Stimulated activated CD8-positive, alpha-beta memory T cell treated with anti-CD3 and anti-CD28 coated beads, Interleukin-4, amount 100 ng/mL, for 4 hours (primary cell): ENCODE measurements at regions not wholly inside any gene's neighbourhood (a gene's known extent, or its start where the extent isn't known, plus 50 kb on each side); places are given as distances from the start of the nearest gene placed in this dataset.

Experiments
- DNase-seq, 2 donors: peaks; one replicate each; pipeline ENCODE4 v3.0.0-alpha.2; 2020; ENCODE audit warnings: low read depth in 2 of 2, low spot score in 1 of 2

DNA sequence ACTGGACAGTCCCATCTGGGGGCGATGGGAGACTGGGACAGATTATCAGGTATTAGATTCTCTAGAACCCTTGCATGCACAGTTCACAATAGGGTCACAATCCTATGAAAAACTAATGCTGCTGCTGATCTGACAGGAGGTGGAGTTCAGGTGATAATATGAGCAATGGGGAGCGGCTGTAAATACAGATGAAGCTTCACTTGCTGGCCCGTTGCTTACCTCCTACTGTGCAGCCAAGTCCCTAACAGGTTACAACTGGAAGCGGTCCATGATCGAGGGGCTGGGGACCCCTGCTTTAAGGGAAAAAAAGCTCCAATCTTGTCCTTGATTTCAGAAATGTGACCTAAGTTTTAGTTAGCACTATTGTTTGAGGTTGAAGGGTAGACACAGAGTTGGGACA, 175.2 kb downstream of the ZNF330 start:
- DNase-seq = no peak

DNA sequence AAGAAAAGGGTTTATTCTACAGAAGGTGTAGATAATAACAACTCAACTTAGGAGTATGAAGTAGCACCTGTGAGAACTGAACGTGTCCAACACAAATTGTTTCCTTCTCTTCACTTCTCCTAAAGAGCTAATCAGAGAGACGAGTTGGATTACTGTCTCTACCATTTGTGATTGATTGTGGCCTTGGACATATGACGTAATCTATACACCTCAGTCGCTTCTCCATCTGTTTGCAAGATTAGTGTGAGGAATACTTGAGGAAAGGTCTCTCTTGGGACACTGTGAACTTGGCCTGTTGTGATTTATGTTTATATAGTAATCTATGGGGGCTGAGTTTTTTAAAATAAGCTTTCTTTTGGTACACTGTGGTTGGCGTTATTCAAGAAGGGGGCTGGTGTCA, 182.0 kb downstream of the ZNF330 start:
- DNase-seq = no peak

DNA sequence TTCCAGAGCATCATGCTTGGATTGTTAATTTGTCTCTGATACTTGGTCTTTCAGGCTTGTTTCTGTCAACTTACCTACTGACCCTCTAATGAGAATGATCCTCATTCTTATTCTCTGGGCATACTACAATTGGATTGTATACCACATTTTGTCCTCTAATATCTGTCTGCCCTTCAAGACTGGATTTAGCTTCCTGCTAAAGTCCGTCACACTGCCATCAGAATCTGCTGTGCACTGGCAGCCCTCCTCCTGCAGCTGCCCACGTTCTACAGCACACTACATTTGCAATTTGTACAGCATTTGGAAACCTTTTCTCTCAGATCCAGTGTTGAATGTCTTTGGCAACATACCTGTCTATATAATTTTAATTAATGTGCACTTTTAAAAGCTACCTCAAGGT, 183.1 kb downstream of the ZNF330 start:
- DNase-seq = no peak

DNA sequence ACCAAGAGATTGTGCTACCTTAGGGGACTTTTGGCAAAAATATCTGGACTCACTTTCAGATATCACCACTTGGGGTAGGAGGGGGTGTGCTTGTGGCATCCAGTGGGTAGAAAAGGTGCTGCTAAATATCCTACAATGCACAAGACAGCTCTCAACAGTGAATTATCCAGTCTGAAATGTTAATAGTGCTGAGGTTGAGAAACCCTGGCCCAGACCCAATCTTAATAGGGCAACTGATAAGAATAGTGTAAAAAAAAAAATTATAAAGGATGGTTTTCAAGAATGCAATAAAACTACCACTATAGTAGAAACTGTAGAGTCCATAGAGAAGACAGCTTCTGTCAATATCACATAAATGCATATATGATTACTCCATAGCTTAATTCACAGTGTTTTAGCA, 185.5 kb downstream of the ZNF330 start:
- DNase-seq = no peak

DNA sequence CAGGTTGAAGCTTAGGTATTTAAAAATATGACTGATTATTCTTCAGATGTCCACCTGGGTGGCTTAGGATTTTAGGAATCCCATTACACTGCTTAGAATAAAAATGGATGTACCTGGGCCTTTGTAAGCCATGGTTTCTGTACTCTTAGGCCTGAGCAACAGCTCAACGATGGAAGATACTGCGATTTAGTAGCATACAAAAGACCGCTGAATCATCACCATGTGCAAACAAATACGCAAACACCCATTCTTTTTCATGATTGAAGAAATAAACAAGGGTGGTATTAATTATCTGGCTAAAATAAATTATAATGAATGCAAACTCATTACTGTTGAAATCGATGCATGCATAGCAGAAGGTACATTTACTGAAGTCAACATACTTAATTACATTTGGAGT, 188.9 kb downstream of the ZNF330 start:
- no peak for DNase-seq

DNA sequence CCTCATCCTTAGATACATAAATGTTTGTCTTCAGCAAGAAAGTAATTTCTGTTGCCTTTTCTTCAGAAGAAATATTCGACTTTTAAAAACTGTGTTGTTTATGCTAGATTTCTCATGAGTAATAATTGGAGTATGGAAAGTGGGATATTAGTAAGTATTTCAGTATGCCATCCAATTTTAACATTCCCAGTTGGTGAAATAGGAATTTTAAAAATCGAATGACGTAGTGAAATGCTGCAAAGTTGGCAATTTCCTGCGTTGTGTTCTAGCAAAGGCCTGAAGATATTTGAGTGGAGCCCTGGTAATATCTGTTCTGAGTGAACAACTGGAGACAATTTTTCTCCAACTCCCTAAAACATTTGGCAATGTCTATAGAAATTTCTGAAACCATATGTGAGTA, 190.1 kb downstream of the ZNF330 start:
- no peak for DNase-seq

DNA sequence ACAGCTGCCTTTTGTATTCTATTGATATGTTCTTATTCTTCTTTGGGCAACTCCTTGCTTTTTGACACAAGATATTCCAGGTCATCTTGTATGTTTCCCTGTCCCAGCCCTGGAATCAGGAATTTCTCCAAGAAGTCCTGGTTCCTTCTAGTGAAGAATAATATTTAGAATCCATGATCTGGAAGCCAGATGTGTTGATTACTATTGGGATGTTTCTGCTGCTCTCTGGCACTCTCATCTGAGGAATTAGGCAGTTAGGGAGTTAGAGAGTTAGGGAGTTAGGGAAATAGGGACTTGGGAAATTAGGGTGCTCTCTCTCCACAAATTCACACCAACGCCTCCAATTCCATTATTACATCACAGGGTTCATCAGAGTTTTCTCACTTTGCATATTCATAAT, 191.2 kb downstream of the ZNF330 start:
- no peak for DNase-seq

DNA sequence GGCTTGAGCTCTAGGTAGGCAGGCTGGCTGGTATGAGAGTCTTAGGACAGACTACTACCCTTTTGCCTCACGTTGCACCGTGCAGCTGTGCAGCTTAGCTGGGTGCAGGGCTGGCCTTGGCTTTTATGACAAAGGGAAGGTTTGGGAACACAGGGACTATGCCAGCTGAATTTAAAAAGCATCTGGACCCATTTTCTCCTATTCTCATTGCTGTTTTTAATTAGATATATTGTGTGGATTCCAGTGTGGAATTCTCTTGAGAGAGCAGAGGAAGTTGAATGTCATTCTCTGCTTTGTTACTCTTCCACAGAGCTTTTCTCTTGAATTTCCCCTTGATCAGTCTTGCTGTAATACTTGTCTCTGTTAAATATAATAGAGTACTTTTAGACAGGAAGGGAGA, 192.7 kb downstream of the ZNF330 start:
- no peak for DNase-seq

DNA sequence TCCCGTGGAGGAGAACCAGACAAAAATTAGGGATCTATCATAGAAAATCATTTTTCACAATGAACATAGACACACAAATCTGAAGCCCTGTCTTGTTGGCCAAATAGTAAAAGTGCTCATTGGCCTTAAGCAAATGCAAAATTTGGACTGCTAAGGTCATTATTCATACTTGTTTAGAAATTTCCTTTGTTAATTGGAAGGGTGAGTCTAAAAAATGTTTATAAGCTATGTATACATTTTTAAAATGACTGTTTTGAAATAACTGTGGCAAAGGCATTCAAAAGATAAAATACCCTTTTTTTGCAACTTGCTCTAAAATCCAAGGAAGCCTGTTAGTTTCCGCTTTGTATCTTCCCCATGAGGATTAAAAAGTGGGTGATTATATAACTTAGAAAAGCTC, 195.0 kb downstream of the ZNF330 start:
- DNase-seq = no peak

DNA sequence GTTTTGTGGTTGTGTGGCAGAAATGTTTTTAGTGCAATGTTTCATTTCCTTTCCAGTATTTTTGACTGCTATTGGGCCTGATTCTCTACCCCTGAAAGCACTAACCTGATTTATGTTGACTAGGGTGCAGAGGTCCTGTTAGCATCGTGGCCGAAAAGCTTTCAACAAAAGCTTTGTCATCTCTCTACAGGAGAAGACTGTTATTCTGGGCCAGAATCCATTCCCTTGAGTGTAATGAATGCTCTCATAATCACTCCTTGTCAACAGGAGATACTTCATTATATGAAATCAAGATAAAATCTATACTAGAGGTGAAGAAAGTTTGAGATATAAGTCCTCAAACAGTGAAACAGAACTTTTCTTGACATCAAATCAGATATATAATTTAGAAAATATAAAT, 195.5 kb downstream of the ZNF330 start:
- no peak for DNase-seq

DNA sequence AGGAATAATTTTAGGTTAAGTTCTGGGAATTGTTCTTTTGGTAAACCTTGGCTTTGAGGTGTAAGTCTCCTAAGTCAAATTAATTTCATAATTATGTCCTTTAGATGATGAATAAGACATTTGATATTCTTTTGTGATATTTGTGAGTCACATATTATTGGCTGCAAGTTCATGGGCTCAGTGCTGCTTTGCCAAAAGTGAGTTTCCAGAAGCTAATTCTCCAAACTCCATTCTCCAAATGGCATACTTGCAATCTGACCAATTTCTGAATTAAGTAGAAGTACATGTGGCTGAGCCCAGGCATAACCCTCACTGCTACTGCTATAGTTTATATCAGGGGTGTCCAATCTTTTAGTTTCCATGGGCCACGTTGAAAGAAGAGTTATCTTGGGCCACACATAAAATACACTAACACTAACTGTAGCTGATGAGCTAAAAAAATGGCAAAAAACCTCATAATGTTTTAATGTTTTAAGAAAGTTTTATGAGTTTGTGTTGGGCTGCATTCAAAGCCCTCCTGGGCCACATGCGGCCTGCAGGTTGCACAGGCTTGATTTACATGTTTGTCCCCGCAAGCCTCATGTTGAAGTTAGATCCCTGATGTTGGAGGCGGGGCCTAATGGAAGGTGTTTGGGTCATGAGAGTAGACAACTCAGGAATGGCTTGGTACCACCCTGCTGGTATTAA, 196.1 kb downstream of the ZNF330 start:
- no peak for DNase-seq

DNA sequence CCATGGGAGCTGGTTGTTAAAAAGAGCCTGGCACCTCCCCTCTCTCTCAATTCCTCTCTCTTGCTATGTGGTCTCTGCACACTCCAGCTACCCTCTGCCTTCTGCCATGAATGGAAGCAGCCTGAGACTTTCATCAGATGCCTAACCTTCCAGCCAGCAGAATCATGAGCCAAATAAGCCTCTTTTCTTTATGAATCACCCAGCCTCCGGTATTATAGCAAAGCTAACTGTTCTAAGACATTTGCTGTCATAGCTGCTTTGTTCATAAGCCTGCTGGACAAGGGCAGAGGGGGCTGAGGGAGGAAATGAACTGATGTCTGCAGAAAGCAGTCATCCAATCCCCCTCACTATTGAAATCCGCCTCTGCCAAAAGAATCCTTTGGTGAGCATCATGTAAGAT, 196.7 kb downstream of the ZNF330 start:
- DNase-seq = no peak

DNA sequence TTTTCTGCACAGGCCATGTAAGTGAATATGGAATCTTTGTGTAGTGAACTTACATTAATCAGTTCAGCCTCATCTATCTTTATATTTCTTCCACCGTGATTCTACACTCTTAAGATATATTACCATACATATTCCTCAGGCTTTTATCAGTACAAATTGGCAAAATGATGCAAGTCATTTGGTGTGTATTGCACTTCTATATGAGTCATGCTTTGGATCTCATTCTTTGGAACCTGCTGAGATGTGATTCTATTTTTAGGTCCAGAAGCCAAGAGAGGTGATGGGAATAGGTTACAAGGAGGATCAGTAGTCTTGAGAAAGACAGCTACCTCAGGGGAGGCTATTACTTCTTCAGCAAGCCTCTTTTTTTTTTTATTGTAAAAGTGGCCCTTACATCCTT, 204.4 kb downstream of the ZNF330 start:
- DNase-seq = no peak

DNA sequence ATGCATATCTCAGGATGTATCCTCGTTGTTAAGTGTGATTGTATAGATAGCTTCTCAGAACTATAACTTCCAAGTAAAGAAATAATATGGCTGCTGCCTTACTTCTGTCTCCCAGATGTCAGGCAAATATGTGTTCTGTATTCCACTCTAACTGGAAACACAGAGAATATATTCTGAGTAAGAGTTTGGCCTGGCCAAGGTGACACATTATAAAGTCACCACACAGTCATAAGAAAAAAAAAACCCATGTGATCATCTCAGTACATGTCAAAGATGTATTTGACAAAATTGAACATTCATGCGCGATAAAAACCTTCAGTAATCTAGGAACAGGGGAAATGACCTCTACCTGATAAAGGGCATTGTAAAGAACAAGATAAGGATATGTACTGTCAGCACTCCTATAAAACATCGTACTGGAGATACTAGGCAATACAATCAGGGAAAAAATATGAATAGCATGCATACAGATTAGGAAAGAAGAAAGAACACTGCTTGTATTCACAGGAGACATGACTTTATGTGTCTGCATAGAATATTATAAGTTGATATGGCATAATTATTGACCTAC, 207.1 kb downstream of the ZNF330 start:
- no peak for DNase-seq

DNA sequence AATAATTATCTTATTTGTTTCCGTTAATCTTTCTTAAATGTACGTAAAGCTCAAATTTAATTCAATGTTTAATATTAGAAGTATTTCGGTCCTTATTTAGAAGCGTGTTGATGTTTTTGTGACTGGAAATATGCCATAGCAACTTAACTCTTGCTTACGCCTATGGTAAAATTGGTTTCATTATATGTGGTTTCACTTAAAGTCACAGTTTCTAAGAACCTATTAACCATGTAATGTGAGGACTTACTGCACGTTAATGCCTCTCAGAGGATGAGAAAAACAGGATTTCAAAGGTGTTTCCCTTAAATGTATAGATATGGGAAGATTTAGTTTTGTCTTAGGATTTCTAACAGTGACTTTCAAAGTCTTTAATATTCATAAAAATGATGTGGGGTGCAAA, 206.4 kb upstream of the IL15 start:
- DNase-seq = no peak

DNA sequence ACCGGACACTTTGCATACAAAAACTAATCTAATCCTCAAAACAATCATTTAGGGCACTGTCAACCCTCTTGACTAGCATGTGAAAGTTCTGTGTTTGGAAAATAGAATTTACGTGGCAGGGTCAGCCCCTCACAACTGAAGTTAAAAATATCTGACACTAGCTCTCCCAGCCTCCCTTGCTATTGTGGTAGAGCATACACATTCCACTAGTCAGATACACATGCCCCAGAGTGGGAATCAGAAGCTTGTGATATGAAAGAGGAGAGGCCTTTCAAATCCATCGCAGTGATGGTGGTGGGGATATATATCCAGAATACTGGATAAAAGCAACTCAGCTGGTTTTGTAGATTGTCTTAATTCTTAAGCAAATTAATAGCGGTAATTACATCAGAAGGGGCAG, 205.7 kb upstream of the IL15 start:
- no peak for DNase-seq

DNA sequence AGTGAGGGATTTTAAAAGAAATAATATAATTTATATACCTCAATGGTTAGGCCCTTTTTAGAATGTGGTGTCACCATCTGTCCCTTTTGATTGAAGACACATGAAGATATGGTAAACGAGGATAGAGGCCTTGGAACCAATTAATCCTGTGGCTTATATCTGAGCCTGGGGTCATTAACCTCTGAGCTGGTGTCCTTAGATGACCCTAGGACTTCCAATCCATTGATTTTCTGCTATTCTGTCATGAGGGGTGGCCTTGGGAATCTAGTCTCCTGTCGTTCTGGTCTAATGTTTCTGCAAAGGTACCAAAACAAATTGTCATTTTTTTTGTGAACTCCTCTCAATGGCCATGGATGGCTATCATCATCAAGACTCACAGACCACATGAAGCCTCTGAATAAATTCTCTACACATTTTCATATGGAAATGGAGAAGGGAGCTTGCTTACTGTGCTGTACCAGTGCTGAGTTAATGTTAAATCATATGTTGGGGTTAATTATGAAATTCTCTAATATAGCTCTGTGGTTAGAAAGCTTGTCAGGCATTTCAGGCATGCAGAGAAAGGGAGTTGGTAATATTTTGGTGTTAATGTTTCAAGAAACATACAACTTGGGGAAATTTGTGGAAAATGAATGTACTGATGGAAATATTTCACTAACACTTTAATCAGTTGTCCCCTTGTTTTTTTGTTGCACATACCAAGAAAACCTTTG, 204.2 kb upstream of the IL15 start:
- DNase-seq = no peak

DNA sequence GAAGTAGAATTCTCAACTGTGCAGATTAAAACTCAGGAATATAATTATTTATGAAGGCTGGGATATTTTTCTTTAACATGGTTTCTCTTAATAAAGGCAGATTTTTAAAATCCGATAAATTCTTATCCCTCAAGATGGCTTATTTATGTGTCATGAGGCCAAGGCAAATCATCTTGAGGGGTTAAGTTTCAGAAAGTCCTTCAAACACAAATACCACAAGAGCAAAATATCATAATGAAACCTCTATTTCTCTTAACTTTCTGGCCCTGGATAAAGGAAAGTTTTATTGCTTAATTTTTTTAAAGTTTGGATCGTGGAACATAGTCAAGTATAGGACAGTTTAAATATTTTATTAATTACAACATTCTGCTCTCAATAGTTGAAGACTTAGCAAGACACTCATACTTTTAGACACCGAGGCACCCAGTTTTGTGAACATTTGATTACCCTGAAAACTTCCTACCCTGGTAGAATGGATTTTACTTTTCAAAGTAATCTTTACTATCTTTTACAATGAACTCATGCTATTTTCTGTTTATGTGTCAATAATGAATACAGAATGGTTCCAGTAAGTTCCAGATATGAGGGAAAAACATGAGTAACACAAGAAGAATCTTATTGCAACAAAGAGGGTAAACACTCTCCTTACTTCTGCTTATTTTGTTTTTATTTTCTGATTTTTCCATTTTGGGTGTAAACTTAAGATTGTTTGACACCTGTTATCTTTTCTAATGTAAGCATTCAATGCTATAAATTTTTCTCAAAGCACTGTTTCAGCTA, 200.7 kb upstream of the IL15 start:
- no peak for DNase-seq

DNA sequence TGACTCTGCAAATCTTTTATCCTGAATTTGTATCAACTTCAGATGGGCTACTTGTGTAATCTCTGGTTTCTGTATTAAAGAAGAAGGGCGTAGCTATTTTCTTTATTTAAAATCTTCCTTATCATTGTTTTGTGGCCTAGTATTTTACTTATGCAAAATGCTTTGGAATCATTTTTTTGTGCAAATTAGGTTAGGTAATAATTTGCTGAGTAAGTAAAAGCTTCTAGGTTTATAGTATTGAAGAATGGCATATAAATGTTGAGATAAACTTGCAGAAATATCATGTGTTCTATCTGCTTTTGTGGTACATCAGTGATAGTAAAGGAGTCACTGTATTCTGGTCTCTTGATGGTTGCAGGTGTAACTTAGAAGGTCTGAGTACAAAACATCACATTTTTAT, 197.2 kb upstream of the IL15 start:
- no peak for DNase-seq

DNA sequence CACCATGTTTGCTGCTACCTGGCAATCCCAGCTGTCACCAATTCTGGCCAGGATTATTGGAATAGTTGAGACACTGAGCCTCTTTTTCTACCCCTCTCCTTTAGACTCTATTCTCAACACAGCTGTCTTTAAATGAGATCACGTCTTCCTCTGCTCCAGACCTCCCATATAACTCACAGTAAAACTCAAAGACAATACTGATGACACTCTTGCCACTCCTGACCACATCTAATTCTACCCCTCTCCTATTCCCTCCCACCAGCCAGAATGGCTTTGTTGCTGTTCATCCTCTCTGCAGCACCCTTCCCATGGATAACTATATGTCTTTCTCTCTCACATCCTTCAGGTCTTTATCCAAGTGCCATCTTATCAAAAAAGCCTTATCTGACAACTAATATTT, 188.6 kb upstream of the IL15 start:
- DNase-seq = no peak

DNA sequence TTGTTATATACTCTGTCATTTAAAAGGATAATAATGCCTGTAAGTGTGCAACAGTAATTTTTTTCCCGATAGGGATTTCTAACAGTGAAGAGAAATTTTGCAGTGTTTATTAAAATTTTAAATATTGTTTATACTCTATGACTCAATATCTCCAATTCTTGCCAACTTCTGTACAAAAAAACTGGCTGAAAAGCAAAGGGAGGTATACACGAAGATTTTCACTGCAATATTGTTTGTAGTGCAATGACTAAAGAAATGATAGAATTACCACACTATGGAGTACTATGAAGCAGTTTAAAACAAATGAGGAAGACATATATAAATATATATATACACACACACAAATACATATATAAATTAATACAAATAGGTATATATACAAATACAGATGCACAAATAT, 187.9 kb upstream of the IL15 start:
- DNase-seq = no peak

DNA sequence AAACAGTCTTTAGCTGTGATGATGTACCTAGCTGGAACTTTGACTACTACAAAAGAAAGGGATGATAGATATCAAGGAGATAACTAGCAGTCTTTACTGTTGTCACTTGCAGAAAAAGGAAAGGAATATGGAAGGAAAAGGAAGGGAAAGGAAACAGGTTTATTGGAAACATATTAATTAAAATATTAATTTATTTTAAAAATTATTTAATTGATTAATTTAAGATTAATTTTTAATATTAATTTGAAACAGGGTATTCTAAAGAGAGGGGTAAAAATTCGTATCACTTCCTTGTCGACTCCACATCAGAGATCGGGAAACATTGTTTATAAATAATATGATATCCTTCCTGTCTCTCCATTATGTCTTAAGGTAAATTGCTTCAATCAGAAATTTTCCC, 186.5 kb upstream of the IL15 start:
- no peak for DNase-seq
